GM18907 (cell line): ENCODE measurements at regions not wholly inside any gene's neighbourhood (a gene's known extent, or its start where the extent isn't known, plus 50 kb on each side); places are given as distances from the start of the nearest gene placed in this dataset.
"Not testable (repeated sequence)": the region's sequence is repeated elsewhere in the genome, so short reads cannot be mapped to it uniquely, and the experiment has no call there.

ENCODE experiments used
- ATAC-seq: cut with Tn5 transposase; IDR thresholded peaks from one replicate; pipeline ENCODE4 v1.9.1; 2021; ENCODE audit warnings: mild to moderate bottlenecking, moderate library complexity; ENCODE audit not compliant: unreplicated experiment

DNA sequence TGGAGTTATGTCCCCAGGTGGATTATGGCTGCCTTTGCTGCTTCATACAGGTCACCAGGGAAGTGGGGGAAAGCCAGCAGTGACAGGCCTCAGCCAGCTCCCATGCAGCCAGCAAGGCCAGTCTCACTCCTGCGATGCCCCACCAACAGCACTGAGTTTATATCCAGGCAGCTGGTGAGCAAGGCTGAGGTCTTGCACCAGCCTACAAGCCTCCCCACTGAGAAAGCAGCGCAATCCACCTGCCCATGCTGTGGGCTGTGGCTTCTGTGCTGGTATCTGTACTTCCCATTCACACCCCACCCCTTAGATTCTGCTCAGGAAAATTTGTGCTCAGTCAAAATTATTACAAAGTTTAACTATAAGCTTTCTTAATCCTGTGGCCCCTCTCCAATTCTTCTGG is 153.5 kb downstream of the HHIP start:
- no peak for ATAC-seq

DNA sequence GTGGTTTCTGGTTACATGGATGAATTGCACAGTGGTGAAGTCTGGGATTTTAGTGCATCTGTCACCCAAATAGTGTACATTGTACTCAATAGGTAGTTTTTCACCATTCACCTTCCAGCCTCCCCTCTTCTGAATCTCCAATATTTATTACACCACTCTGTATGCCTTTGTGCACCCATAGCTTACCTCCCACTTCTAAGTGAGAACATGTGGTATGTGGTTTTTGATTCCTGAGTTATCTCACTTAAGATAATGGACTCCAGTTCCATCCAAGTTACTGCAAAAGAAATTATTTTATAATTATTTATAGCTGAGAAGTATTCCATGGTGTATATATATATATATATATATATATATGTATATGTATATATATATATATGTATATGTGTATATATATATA is 155.8 kb downstream of the HHIP start:
- no peak for ATAC-seq

DNA sequence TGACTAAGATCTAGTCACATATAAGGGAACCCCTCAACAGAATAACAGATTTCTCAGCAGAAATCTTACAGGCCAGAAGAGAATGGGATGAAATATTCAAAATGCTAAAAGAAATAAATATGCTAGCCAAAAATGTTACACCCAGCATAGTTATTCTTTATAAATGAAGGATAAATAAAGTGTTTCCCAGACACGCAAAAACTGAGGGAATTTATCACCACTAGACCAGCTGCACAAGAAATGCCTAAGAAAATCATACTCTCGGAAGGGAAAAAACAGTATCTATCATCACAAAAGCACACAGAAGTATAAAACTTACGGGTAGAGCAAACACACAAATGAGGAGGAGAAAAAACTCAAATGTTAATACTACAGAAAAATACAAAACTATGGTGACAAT is 162.1 kb downstream of the HHIP start:
- ATAC-seq = no peak

DNA sequence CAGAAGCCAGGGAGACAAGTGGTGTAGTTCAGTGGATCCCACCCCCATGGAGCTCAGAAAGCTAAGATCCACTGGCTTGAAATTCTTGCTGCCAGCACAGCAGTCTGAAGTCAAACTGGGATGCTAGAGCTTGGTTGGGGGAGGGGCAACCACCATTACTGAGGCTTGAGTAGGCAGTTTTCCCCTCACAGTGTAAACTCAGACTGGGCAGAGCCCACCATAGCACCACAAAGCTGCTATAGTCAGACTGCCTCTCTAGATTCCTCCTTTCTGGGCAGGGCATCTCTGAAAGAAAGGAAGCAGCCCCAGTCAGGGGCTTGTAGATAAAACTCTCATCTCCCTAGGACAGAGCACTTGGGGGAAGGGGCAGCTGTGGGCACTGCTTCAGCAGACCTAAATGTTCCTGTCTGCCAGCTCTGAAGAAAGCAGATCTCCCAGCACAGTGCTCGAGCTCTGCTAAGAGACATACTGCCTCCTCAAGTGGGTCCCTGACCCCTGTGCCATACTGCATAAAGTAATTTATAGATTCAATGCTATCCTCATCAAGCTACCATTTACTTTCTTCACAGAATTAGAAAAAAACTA is 163.2 kb downstream of the HHIP start:
- ATAC-seq = no peak

DNA sequence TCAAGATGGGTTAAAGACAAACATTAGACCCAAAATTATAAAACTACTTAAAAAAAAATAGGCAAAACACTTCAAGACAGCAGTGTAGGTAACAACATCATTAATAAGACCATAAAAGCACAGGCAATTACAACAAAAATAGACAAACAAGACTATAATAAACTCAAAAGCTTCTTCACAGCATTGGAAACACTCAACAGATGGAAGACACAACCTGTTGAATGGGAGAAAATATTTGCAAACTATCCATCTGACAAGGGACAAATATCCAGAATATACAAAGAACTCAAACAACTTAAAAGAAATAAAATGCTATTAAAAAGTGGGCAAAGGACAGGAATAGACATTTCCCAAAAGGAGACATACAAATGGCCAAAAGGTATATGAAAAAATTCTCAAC is 170.7 kb downstream of the HHIP start:
- ATAC-seq = no peak

DNA sequence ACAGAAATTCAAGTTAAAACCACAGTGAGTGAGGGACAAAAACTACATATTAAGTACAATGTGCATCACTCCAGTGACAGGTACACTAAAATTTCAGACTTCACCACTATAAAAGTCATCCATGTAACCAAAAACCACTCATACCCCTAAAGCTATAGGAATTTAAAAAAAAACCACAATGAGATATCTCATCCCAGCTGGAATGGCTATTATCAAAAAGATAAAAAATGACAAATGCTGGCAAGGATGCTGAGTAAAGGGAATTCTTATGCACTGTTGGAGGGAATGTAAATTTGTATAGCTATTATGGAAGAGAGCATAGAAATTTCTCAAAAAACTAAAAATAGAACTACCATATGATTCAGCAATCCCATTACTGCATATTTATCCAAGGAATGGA is 171.1 kb downstream of the HHIP start:
- no peak for ATAC-seq

DNA sequence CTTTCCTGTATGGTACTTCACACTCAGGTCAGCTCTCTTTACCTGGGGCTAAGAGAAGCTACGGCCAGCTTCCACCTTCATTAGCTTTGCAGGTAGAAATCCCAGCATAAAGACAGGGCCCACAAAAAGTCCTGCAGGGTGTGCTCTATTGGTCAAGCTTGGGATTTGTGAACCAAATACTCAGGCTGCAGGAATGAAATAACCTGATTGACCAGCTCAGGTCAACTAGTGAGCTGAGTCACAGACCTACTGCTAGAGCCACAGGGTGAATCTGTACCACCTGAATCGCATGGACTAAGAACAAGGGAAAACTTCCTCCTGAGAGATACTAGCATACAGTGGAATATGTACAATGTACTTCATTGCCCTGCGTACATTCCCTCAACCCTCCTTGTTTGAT is 172.2 kb downstream of the HHIP start:
- no peak for ATAC-seq

DNA sequence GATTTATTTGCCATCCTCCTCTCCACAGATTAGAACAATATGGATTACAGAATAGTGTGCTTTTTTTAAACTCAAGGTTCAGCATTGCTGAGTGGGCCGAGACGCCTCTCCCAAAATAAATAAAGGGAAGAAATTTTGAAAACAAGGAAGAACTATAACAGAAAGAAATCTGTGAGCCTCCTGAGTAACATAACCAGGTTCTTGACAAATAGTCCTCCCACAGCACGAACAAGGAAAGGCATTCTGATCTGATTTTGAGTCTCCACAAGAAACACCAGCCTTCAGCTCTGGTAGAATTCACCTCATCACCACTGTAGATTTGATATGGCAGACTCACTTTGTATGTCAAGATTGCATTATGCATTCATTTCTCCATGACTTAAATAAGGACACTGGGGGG is 173.6 kb downstream of the HHIP start:
- no peak for ATAC-seq

DNA sequence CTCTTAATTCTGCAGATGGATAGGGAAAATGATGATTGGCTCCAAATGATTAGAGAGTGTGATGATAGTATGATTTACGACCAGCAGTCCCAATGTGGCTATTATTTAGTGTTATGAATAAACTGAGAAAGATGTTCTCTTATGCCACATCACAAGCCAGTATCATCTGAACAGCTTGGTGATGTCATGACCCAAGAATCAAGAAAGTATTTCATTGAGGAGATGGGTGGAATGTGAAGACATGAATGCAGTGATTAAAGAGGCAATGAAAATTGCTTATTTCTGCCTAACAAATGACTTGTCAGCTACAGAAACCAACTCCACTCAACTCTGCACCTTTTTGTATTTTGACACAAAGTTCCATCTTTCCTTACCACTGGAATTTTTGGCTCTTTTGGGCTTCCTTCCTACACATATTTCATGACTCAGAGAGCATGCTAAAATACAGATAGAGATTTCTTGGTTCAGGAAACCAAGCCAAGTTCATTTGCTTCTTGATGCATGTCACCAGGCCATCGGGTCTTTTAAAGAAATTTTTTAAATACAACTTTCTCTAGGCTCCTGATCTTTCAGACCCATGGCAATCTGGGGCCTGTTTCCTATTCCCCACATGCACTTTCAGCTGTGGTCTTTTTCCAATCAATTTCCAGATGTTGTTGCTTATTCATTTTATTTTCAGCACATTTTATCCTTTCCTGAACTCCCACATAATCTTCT is 174.2 kb downstream of the HHIP start:
- ATAC-seq = no peak

DNA sequence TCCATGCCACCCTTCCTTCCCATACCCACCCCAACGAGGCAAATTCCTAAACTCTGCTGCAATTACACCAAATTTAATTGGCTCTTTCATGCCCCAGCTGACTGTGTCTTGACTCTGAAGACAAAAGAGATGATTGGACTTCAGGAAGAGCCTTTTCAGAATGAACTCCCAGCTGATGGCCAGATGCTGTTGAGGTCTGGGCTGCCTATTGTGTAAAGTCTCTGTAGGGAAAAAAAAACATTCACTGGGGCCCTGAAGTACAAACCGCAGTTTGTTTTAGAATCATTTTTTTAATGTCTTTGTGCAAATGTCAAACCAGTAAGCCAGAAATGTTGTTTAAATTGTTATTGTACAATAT is 174.8 kb downstream of the HHIP start:
- ATAC-seq = no peak

DNA sequence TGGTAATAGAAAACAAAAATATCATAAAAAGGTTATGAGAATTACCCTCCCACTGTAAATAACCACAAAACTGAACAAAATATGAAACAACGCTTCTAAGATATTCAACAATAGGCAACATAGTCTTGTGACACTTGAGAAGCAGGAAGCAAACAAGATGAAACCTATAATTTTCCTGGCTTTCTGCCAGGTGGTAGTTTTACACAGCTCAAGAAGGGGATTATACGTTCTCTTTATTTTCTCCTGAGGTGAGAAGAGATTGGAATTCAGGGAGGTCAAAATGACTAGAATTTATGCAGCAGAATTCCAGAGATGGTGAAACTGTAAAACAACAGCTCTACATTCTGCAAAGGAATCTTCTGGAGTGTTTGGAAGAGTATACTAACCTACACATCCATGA is 186.0 kb downstream of the HHIP start:
- no peak for ATAC-seq

DNA sequence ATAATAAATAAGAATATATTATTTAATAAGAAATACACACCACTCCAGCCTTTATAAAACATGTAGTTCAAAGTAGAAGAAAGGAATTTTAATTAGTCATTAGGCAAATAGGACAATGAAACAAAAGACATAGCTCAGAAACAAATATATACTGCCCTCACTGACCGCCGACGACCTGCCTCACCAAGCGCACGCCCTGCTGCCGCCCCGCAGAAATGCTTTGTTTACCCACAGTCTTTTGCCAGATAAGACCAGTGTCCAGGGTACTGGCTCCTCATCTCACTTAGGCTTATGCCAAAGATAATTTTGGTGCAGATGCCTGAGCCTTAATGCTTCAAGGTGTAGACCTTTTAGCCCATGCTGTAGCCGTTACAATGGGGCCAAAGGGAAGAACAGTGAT is 199.5 kb downstream of the HHIP start:
- ATAC-seq = no peak

DNA sequence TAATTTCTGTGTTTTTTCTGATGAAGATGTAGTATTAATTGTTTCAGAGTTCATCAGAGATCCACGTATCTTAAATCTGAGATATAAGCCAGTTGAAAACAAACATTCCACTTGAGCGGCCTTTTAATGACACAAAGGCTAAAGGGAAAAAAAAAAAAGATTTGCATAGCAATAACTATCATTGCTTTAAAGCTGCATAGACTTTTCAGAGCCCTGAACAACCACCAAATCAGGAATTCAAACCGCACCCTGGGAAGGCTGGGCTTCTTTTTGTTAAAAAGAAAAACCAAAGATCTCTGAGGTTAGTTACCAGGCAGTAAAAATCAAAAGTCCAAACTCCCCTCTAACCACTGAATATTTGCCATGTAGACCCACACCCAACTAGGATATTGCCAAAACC is 206.0 kb downstream of the HHIP start:
- no peak for ATAC-seq

DNA sequence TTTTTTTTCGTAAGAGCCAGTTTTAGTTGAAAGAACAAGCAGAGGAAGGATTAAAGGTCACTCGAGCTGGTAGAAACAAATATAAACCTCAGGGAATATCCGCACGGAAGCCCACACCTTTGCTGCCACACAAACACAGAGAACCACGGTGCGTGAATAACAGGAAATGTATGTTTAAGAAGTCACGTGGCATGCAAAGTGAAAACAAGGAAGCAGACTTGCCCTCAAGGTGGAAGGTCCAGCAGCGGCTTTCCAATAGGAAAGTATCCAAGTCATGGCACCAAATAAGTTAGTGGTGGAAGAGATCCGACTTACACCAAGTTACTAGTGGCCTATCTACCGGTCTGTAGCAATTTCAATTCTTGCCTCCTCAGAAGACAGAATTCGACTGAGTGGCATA is 215.5 kb downstream of the HHIP start:
- no peak for ATAC-seq

DNA sequence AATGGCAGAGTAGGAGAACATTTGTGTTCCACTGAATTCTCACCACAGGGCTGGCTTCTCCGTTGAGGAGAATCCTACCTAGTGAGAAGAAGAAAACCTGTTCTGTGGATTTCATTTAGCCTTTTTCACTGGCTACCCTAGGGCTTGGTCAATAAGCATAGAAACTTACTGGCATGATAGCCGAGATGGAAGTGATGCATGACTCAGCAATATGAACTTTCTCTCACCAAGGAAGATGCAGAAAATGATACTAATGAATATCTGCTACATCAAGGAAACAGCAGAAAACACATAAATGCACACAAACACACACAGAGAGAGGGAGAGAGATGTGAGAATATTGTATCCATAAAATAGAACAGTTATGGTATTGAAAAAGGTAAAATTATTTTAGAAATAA is 216.3 kb downstream of the HHIP start:
- ATAC-seq = no peak

DNA sequence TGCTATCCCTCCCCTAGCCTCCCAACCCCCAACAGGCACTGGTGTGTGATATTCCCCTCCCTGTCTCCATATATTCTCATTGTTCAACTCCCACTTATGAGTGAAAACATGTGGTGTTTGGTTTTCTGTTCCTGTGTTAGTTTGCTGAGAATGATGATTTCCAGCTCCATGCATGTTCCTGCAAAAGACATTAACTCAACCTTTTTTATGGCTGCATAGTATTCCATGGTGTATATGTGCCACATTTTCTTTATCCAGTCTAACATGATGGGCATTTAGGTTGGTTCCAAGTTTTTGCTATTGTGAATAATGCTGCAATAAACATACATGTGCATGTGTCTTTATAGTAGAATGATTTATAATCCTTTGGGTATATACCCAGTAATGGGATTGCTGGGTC is 218.9 kb downstream of the HHIP start:
- not testable (repeated sequence) for ATAC-seq

DNA sequence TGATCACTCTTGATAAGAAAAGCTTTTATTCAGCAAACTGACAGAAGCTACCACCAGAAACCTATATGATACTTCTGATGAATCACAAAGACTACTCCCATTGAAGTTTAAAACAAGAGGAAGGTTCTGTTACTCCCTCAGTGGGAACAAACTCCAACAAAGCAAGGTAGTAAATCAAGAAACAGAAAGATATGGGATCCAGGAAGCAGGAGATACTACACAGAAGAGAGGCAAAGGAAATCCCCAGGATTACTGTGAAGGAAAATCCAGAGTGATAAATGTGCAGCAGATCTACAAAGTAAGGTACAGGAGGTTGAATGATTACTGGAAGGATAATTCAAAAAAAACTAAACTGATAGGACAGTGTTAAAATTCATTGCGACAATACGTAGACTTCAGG is 222.4 kb downstream of the HHIP start:
- no peak for ATAC-seq

DNA sequence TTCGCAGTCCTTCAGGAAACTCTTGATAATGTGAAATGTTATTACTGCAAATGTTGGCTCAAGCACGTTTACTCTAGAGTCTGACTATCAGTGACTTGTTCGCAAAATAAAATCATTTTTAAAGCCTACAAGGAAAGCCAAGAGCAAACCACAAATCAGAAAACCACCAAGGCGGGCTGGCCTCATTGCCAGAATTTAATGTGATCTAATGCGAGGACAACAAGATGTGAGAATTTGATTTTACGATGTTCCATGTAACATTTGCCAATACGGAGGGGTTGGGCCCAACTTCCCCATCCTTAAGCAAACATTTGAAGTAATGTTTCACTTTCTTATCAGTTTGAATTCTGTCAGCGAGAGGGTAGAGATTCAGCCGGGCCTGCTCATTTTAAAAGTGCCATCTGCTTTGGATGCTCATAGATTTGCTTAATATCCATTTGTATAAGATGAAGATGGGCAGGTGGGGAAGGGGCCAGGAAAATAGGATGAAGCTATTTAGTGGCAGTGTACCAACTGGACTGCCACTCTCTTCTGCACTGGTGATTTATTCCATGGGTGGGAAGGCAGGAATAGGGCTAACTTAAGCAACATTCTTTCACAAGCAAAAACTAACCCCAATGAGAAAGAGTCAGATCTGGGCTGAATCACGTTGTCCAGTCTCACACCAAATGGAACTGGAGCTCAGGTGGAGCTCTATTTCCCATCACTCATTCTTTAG is 225.3 kb downstream of the ANAPC10 start:
- no peak for ATAC-seq

DNA sequence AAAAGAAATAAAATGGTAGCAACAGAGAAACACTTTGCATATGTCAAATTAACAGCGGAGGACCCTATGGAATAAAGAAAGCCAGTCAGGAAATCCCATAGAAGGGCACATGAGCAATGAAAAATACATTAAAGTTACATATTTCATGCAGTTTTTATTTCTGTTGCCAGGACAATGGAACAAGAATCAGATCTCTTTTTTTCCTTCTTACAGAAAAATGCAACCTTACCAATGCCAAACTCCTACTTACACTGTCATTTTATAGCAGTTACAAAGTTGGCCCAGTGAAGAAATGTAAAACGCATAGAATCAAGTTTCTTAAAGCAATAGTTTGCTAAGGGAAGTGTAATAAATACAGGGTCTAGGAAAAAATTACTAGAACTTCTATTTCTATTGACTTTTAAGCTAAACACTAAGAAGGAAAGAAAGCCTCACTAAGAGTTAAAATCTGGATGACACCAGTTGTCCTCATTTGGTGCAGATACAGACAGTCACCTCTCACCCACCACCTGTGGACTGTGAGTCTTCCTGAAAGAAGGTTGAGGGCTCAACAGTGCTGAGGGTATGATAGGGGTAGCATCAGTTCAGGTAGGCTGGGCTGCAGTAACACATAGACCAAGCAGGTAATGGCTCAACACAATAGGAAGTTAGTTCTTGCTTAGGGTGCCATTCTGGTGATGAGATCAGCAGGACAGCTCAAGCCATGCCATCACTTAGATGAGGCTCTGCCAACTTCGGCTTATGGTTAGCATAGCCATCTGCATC is 224.6 kb downstream of the ANAPC10 start:
- no peak for ATAC-seq

DNA sequence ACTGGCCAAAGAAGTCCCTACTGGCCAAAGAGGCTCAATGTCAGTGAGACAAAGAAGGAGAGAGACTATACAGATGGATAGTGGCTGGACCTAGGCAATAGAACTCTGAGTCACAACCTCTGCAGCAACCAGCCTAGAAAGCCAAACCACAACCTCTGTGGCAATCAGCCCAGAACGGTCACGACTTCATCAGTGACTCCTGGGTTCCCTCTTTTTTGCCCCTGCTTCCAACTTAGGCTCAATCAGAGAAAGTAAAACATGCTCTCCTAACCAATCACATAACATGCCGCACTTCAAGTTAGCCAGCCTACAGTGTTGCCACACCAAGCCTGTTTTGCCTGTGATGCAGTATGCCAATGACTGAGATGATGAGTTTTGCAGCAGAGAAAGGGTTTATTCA is 203.4 kb downstream of the ANAPC10 start:
- no peak for ATAC-seq

DNA sequence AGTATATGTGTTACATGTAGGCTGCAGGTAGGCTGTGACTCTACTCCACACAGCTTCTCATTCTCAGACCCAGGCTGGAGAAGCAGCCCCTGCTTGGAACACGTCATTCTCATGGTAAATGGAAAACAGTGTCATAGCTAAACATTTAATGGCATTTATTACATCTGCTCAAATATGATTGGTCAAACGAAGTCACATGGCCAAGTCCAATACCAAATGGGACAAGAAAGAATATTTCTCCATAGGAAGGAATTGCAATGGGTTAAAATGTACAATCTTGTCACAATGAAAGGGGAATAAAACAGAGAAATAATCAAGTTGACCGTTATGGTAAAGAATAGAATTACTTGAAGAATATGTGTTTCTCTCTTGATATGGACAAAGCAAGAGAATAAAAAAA is 198.6 kb downstream of the ANAPC10 start:
- no peak for ATAC-seq

DNA sequence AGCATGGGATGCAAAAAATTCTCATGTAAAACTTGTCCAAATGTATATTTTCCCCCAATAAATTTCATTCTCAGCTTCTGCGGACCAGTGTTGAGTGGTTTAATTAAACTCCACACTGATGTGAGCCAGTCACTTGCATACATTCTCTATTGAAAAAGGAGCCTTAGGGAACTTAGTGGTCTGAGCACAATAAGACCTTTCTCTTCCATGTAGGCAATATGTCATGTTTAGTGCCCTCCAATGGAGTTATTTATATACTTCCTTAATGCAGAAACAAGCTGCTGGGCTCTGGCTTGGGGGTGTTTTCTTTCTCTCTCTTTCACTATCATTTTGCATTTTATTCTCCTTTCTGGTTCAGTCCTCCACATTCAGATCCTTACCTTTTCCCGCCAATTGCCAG is 196.9 kb downstream of the ANAPC10 start:
- ATAC-seq = no peak
